GM18520 (cell line): ENCODE measurements at regions not wholly inside any gene's neighbourhood (a gene's known extent, or its start where the extent isn't known, plus 50 kb on each side); places are given as distances from the start of the nearest gene placed in this dataset.
"Not testable (repeated sequence)": the region's sequence is repeated elsewhere in the genome, so short reads cannot be mapped to it uniquely, and the experiment has no call there.

Experiments used
- ATAC-seq: cut with Tn5 transposase; IDR thresholded peaks from one replicate; pipeline ENCODE4 v1.9.1; 2021; ENCODE audit not compliant: unreplicated experiment

GRCh38 chr5:60125636-60126035 lies 232.1 kb upstream of the PDE4D start:
- no peak for ATAC-seq

DNA sequence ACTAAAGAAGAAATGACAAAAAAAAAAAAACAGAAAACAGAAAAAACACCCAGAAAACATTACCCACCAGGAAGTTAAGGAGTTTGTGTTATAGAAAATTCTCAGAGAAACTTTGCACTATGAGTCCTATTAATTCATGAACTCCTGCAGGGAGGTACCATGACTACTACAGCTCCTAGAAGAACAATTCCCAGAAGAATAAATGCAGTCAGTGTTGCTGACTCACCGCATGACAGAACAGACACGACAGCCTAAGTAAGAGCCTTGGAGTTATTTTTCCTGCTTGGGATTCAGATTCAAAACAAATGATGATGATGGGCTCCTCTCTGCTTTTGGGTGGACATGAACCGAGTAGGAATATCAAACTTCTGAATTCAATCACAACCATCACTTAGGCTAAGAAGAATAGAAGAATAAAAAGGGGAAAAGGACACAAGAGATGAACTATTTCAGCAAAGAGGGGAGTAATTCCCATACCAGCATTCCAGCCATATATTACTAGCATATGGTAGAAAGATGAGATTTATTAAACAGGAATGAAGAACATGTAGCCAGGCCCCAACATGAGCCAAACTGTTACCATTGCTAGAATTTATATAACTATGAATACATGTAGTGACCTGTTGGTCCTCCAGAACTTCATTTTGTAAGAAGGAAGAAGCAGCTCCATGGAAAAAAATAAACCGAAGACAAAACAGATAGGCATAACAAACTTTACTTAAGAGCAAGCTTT lies 209.6 kb upstream of the PDE4D start:
- ATAC-seq: no peak

- no peak for ATAC-seq
Measured at GRCh38 chr5:60101573-60101972, 208.0 kb upstream of the PDE4D start.

DNA sequence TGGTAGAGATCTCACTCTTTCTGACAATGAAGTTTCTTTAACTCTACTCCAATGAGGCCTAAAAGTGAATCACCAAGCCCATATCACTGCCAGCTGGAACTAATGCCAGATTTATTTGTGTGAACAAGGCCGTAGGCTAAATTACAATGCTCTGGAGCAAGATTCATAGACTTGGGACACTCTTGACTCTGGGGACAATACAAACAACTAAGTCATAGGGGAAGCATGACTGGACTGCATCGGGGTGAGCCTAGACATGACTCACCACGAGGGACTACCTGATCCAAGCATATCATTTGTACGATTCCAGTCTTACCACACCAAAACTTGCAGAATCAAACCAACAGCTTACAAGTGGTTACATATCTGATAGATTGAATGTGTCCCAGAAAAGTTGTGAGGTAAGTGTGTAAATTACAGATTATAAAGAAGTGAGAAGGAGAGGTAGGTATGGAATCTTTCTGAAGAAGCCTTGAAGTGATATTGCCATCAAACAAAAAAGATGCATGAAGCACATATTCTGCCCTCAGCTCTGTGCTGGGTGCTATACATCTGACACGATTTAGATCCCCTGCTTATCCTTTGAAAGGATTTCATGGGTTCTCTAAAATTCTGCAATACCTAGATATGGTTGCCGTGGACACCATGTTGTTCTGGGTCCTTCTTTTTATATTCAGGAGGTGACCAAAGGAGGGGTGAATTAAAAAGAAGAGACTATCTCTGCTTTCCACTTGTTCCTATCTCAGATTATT lies 199.3 kb upstream of the PDE4D start:
- no peak for ATAC-seq

DNA sequence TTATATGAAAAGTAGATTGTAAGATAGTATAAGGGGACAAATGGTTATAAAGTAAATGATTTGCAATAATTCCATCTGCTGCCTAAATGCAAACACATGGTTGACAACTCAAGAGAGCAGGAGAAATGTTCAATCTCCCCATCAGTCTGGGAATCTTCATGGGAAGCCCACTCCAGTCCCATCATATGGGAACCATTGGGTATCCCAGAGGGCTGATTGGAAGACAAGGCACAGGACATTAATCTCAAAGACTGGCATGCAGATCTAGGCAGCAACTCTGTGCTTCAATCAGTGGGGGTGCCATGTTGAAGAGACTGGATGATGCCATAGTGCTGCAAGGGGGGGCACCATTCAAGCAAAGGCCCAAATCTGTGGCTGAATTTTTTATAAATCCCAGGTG lies 193.1 kb upstream of the PDE4D start:
- ATAC-seq: no peak

- ATAC-seq: no peak
Measured at GRCh38 chr5:60084226-60084625, 190.7 kb upstream of the PDE4D start.

DNA sequence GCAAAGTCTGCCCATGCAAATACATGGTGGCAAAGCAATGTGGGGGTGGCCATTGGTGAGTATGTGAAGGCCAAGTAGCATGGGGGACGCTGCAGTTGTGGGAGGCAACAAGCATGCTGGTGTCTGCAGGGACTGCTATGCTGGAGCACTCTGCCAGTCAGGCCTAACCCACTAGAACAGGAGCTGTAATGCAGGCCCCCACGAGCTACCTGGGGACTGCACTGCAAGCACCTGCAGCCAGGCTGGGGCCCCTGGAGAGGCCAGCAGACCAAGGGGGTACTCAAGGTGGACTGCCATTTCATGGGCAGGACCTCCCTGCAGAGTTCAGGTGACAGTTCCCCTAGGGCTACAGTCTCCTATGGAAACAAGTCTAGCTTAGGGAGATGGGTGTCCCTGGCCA lies 183.8 kb upstream of the PDE4D start:
- no peak for ATAC-seq

DNA sequence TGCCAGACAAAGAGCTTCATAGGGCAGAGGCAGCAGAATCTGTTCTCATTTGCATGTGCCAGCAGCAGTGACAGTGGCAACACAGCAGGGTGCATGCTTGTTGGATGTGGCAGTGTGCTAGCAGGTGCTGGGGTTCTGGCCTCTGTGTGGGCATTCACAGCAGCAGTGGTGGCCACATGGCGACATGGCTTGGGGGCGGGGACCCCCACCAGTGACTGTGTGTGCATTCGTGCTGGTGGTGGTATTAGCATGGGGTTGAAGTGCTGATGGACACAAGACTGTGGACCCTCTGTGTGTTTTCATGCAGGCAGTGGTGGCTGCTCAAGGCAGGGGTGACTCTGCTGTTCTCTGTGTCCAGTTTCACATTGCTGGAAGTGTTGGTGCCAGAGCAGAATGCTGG lies 183.2 kb upstream of the PDE4D start:
- ATAC-seq: no peak

GRCh38 chr5:60066502-60066901 lies 173.0 kb upstream of the PDE4D start:
- ATAC-seq: no peak

GRCh38 chr5:60060389-60060788 lies 166.9 kb upstream of the PDE4D start:
- no peak for ATAC-seq

- no peak for ATAC-seq
Measured at GRCh38 chr5:60056191-60056590, 162.7 kb upstream of the PDE4D start.

DNA sequence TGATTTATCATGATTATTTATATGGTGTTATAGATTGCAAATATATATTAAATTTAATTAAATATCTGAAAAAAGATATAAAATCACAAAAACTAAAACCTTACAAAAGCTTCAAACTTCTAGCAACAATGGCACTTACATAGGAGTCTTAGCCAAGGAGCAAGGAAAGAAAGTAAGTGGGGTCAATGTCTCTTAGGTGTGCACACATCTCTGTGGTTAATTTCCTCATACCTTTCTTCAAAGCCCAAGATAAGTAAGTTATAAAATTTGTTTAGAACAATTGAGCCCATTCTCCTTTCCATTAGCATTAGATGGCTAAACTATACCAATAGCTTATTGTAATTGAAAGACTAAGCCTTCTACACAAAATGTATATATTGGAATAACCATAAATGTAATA lies 161.6 kb upstream of the PDE4D start:
- ATAC-seq: no peak

GRCh38 chr5:60041996-60042664 lies 148.6 kb upstream of the PDE4D start:
- not testable (repeated sequence) for ATAC-seq

DNA sequence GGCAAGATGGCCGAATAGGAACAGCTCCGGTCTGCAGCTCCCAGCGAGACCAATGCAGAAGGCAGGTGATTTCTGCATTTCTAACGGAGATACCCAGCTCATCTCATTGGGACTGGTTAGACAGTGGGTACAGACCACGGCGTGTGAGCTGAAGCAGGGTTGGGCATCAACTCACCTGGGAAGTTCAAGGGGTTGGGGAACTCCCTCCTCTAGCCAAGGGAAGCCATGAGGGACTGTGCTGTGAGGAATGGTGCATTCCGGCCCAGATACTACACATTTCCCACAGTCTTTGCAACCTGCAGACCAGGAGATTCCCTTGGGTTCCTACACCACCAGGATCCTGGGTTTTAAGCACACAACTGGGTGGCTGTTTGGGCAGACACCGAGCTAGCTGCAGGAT lies 148.0 kb upstream of the PDE4D start:
- not testable (repeated sequence) for ATAC-seq

DNA sequence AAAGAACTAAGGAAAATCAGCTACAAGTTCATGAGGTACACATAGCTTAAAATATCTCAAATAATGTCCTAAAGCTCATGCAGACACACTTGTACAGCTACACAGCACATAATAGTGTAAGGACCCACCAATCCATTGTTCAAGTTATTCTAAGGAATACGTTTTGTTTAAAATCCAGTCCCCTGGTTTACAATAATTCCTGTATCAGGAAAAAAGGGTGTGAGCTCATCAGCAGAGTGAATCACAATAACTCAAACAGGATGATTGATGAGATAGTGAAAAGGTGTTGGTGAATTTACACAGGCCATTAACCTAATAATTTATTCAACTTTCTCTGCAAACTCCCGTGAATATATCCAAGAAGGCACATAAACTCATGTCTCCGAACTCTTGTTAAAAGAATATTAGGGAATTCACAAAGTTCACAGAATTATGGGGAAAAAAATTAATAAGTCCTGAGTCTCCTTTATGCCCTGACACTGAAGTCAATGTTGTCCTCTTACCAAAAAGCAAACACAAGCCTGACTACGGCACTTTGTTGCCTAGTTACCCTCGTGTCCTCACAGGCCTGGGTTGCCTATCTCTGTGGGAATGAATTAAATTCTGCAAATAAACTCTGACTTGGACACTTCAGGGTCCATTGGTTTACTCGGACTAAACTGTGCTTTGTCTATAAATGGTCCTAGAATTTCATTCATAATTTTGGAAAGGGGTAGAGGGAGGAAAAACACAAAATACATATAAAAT lies 142.8 kb upstream of the PDE4D start:
- no peak for ATAC-seq

DNA sequence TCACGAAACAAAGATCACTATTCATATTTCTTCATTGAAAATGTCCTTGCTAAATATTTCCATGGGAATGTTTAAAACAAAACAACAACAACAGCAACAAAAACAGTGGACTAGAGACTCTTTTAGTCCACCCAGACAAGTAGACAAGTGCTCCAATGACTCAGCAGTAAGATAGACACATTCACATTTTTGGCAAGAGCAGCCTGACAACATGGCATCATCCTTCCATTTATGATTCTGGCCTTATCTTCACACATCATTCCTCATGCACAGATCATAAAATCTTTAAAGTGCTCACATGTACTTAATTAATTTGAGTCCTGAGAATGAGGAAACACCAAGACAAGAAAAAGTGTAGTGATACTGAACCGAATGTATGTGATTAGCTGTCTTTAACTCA lies 132.6 kb upstream of the PDE4D start:
- no peak for ATAC-seq

GRCh38 chr5:60024104-60024503 lies 130.6 kb upstream of the PDE4D start:
- ATAC-seq: no peak

GRCh38 chr5:60023255-60023654 lies 129.7 kb upstream of the PDE4D start:
- ATAC-seq: no peak

- ATAC-seq: no peak
Measured at GRCh38 chr5:60020457-60020856, 126.9 kb upstream of the PDE4D start.

DNA sequence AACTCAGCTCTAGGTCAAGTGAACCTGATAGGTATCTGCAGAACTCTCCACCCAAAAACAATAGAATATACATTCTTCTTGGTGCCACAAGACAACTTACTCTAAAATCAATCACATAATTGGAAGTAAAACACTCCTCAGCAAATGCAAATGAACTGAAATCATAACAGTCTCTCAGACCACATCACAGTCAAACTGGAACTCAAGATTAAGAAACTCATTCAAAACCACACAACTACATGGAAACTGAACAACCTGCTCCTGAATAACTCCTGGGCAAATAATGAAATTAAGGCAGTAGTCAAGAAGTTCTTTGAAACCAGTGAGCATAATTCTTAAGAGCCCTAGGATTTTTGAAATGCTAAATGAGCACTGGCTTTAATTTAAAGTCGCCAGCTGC lies 125.4 kb upstream of the PDE4D start:
- not testable (repeated sequence) for ATAC-seq

DNA sequence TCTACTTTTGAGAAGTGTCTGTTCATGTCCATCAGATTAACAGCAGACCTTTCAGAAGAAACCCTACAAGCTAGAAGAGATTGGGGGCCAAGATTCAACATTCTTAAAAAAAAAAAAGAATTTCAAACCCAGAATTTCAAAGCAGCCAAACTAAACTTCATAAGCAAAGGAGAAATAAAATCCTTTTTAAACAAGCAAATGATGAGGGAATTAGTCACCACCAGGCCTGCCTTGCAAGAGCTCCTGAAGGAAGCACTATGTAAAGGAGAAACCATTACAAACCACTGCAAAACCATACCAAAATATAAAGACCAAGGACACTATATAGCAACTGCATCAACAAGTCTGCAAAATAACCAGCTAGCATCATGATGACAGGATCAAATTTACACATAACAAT lies 124.6 kb upstream of the PDE4D start:
- ATAC-seq: no peak
